ENCODE measurements at regions not wholly inside any gene's neighbourhood (a gene's known extent, or its start where the extent isn't known, plus 50 kb on each side); places are given as distances from the start of the nearest gene placed in this dataset.

DNA sequence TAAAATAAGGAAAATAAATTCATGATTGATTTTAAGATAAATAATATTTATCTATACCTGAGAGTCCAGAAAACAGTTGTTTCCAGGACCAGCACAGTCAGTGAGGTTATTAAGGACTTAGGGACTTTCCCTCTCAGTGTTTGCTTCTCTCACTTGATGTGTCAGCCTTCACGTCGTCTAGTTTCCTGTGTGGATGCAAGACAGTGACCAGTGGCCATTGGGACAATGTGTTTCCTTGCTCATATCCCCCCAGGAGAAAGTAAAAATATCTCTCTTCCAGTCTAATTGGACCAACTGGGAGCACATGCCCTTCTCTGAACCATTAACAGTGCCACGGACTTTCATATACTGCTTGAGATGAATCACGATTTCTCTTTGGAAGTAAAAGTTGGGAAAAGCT lies 157.8 kb upstream of the CTNNB1 start:
- TF ChIP-seq, protein P1, sequence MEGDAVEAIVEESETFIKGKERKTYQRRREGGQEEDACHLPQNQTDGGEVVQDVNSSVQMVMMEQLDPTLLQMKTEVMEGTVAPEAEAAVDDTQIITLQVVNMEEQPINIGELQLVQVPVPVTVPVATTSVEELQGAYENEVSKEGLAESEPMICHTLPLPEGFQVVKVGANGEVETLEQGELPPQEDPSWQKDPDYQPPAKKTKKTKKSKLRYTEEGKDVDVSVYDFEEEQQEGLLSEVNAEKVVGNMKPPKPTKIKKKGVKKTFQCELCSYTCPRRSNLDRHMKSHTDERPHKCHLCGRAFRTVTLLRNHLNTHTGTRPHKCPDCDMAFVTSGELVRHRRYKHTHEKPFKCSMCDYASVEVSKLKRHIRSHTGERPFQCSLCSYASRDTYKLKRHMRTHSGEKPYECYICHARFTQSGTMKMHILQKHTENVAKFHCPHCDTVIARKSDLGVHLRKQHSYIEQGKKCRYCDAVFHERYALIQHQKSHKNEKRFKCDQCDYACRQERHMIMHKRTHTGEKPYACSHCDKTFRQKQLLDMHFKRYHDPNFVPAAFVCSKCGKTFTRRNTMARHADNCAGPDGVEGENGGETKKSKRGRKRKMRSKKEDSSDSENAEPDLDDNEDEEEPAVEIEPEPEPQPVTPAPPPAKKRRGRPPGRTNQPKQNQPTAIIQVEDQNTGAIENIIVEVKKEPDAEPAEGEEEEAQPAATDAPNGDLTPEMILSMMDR (optimal IDR thresholded peaks at IDR 0.05 in 1 of 3, IDR thresholded peaks at IDR 0.05 in 1 of 3, conservative IDR thresholded peaks at IDR 0.05 in 1 of 3; ENCODE audit: extremely low read depth in 1 of 3, insufficient read depth in 2 of 3, low read length in 3 of 3) = no peak
- no peak for TF ChIP-seq EZH2 (IDR thresholded peaks at IDR 0.05; ENCODE audit: low read length)

Data from keratinocyte (primary cell).